HG02623 (cell line): ENCODE measurements at regions not wholly inside any gene's neighbourhood (a gene's known extent, or its start where the extent isn't known, plus 50 kb on each side); places are given as distances from the start of the nearest gene placed in this dataset.
"Not testable (repeated sequence)": the region's sequence is repeated elsewhere in the genome, so short reads cannot be mapped to it uniquely, and the experiment has no call there.

Source experiments
- ATAC-seq: cut with Tn5 transposase; IDR thresholded peaks from one replicate; pipeline ENCODE4 v1.9.1; 2021; ENCODE audit warnings: moderate library complexity; ENCODE audit not compliant: unreplicated experiment

GRCh38 chr2:187075671-187076070, 226.7 kb upstream of the ZSWIM2 start:
- no peak for ATAC-seq

- no peak for ATAC-seq
Measured at GRCh38 chr2:187075199-187075635, 226.2 kb upstream of the ZSWIM2 start.

GRCh38 chr2:187058198-187058597, 209.2 kb upstream of the ZSWIM2 start:
- no peak for ATAC-seq

- ATAC-seq = no peak
Measured at GRCh38 chr2:187057466-187057865, 208.5 kb upstream of the ZSWIM2 start.

GRCh38 chr2:187056416-187057334, 207.7 kb upstream of the ZSWIM2 start:
- ATAC-seq = no peak

GRCh38 chr2:187055463-187055862, 206.5 kb upstream of the ZSWIM2 start:
- ATAC-seq = no peak

GRCh38 chr2:187054501-187055319, 205.7 kb upstream of the ZSWIM2 start:
- no peak for ATAC-seq

- ATAC-seq = peak; percentile 89
Measured at GRCh38 chr2:187051350-187051749, 202.4 kb upstream of the ZSWIM2 start.

GRCh38 chr2:187050409-187050998, 201.5 kb upstream of the ZSWIM2 start:
- ATAC-seq = no peak

- no peak for ATAC-seq
Measured at GRCh38 chr2:187037310-187037709, 188.3 kb upstream of the ZSWIM2 start.

- ATAC-seq = no peak
Measured at GRCh38 chr2:187034434-187034833, 185.5 kb upstream of the ZSWIM2 start.

- no peak for ATAC-seq
Measured at GRCh38 chr2:187024739-187025138, 175.8 kb upstream of the ZSWIM2 start.

- not testable (repeated sequence) for ATAC-seq
Measured at GRCh38 chr2:187023996-187024395, 175.0 kb upstream of the ZSWIM2 start.

- no peak for ATAC-seq
Measured at GRCh38 chr2:187017438-187017837, 168.5 kb upstream of the ZSWIM2 start.

GRCh38 chr2:187013058-187013457, 164.1 kb upstream of the ZSWIM2 start:
- ATAC-seq = no peak

- no peak for ATAC-seq
Measured at GRCh38 chr2:187011206-187011832, 162.3 kb upstream of the ZSWIM2 start.

- ATAC-seq = no peak
Measured at GRCh38 chr2:187009483-187010239, 160.7 kb upstream of the ZSWIM2 start.

GRCh38 chr2:187008111-187008510, 159.1 kb upstream of the ZSWIM2 start:
- no peak for ATAC-seq

- no peak for ATAC-seq
Measured at GRCh38 chr2:187003611-187004010, 154.6 kb upstream of the ZSWIM2 start.

GRCh38 chr2:187003038-187003554, 154.1 kb upstream of the ZSWIM2 start:
- ATAC-seq = no peak
